ENCODE measurements at regions not wholly inside any gene's neighbourhood (a gene's known extent, or its start where the extent isn't known, plus 50 kb on each side); places are given as distances from the start of the nearest gene placed in this dataset.

GRCh38 chr2:234677758-234678538 lies 181.1 kb upstream of the ARL4C start:
- no peak for DNase-seq

GRCh38 chr2:234676783-234677450 lies 180.0 kb upstream of the ARL4C start:
- no peak for DNase-seq

DNA sequence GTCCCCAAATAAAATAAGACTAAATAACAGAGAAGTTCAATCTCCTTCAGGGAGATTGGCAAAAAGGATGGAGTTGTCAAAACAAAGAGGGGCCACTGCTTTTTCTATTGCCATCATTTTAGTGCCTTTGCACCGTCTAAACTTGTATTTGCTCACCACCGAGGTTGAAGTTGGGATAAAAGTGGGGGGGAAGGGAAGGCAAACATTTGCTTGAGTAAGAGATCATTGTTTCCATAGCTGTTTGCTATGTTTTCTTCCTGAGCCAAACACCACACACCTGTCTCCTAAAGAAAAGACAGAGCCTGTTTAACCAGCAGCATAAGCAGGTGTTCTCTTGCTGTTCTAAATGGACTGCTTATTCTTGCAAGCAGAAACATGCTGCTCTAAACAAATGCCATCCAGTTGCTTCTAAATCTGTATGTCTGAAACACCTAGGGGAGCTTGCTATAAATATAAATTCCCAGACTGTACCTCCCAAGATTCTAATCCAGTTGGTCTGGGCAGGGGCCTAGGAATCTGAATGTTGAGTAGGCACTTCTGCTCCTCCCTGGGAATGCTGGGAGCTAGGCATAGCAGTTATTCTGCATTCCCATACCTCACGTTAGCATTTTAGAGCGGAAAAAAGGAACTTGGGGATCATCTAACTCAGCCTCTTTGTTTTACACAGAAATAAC lies 179.4 kb upstream of the ARL4C start:
- DNase-seq: no peak

DNA sequence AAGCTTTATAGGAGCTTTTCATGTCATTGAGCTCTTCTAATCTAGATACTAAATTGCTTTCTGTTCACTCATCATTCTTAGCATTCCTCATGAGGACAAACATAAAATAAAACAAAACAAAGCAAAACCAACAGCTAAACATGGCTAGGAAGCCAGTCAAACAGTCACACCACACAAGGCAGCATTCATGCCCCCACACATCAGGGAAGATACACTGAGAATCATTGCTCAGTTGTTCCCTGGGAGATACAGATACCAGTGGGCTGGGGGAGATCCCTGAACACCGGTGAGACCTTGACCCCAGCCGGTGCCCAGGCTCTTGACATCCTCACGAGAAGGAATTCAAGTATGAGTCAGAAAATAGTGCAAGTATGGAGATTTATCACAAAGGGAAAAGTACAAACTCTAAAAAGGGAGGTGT lies 177.9 kb upstream of the ARL4C start:
- DNase-seq: no peak

GRCh38 chr2:234673961-234674759 lies 177.3 kb upstream of the ARL4C start:
- DNase-seq: no peak

DNA sequence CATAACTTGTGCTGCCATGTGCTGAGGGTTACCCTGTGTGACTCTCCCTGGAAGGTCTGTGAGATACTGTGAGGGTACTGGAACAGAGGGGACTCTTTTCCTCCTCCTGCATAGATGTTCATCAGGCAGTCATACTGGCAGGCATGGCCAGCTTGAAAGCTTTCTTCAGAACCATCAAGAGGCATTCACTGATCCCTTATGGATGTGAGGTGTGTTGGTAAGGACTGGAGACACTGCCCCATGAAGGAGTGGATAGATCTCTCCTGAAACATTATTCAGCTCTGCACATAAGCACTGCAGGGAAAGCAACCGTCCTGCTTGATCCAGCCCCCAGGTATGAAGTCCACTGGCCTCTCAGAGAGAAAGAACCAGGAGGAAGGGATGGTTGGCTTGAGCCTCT lies 176.6 kb upstream of the ARL4C start:
- no peak for DNase-seq

GRCh38 chr2:234672498-234673150 lies 175.7 kb upstream of the ARL4C start:
- no peak for DNase-seq

DNA sequence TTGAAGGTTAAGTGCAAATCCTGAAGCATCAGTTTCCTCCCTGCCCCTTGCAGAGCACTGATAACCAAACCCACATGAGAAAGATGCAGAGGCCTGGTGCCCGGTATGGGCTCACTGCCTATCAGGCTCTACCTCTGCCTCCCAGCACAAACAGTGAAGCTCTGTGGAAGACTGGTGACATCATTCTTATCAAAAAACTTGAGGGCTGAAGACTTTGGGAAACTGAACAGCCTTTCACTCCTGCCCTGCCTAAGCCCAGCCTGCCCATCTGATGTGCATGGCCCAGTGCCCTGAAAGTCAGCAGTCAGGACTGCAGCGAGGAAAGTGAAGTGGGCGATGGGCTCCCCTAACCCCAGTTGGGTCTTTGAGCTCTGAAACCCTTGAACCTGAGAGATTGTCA lies 174.8 kb upstream of the ARL4C start:
- no peak for DNase-seq

- DNase-seq: no peak
Observed at GRCh38 chr2:234671231-234671630, 174.3 kb upstream of the ARL4C start.

- DNase-seq: no peak
Observed at GRCh38 chr2:234670806-234671205, 173.9 kb upstream of the ARL4C start.

- no peak for DNase-seq
Observed at GRCh38 chr2:234670052-234670451, 173.2 kb upstream of the ARL4C start.

DNA sequence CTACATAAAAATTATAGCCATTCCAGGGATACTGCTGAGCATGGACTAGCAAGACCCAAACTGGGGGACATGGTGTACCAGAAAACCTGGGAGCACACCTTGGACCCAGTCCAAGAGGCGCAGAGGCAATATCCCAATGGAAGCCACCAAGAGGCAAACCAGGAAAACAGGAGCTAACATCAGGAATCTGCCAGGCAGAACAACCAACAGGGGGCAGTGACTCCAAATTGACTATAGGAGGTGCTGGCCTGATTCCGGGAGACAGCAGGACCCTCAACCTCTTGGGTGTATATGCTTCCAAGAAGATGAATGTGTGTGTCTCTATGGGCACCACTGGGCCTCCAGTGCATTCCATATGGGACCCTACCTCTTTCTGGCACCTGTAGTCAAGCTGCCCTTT lies 172.7 kb upstream of the ARL4C start:
- DNase-seq: no peak

DNA sequence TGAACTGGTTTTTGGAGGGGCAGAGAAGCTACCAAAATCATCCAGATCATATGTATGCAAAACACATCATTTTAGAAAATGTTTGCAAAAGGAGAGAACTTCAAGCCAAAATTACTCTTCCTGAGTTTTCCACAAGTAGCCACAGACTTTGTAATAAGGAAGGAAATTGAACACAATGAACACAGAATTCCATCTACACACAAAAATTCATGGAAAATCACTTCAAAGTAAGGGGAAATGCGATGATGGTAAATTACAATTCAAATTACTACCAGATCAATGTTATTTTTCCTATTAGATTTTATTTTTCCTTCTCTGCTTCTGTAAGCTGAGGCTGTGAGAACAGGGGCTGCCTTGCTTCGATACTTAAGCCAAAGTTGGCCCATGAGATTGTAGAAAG lies 172.1 kb upstream of the ARL4C start:
- DNase-seq: no peak

- DNase-seq: no peak
Observed at GRCh38 chr2:234666911-234667310, 170.0 kb upstream of the ARL4C start.

DNA sequence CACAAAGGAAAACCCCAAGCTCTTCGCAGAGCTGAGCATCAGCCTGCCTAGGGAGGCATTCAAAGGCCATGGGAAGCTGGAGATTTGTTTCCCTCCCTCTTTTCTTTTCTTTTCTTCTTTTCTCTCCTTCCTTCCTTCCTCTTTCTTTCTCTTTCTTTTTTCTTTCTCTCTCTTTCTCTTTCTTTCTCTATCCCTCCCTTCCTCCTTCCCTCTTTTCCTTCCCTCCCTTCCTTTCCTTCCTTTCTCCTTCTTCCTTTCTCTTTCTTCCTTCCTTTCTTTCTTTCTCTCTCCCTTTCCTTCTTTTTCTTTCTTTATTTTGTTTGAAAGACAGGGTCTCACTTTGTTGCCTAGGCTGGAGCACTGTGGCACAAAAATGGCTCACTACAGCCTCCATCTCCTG lies 168.4 kb upstream of the ARL4C start:
- no peak for DNase-seq

DNA sequence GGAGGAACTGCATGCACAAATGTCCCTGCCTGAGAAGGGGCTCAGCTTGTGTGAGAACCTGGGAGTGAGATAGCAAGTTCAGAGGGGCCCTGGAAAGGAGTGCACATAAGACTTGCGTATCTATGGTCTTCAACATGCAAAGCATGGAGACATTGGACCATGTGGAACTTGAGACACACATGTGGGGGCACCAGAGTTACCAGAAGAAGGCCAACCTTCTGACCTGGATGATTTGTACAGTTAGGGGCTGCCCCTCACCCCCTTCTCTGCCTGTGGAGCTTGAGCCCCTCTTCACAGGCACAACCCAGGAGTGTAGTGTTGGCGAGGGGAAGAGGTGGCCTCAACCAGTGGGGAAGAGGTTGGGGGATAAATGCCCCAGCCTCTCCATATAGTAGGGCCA lies 165.0 kb upstream of the ARL4C start:
- DNase-seq: no peak

DNA sequence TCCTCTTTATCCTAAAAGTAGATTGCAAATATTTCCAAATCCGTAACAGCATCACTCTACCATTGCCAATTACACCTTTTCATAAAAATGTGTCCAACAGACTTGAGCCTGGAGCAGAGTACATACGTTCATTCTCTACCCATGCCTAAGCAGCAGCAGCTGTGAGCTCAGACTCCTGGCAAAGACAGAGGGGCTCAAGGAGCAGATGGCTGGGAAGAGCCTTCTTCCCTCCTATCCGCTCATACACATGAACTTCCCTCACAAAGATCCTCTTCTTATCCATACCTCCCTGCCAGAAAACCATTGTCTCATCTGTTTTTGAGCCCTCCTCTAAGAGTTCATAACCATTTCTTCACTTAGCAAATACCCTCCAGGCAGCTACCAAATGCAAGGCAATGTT lies 164.3 kb upstream of the ARL4C start:
- no peak for DNase-seq

- DNase-seq: peak; percentile 63 to 66
Observed at GRCh38 chr2:234655706-234656105, 158.8 kb upstream of the ARL4C start.

GRCh38 chr2:234650911-234651310 lies 154.0 kb upstream of the ARL4C start:
- DNase-seq: no peak

DNA sequence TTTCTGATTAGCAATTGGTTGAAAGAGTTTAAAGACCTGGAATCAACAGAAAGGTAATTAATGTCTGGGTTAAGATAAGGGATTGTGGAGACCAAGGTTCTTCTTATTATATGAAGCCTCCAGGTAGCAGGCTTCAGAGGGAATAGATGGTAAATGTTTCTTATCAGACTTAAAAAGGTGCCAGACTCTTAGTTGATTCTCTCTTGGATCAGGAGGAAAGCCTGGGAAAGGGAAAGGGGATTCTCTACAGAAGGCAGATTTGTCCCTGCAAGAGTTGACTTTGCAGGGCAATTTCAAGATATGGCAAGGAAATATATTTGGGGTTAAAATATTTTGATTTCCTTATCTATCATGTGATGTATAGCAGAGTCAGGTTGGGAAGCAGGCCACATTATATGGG lies 153.1 kb upstream of the ARL4C start:
- DNase-seq: no peak

DNA sequence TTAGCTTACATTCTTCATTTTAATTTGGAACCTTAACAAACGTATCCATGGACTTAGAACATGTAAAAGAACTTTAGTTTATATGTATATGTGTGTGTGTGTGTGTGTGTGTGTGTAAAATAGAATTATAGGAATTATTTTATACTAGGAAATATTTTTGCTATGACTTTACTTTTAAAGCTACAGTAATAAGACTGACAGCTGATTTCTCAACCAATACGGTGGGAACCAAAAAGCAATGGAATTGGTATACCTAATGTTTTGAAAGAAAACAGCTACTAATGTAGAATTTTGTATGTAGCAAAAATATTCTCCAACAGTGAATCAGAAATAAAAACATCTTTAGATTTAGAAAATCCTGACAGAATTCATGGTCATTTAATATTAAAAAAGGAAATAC lies 146.5 kb upstream of the ARL4C start:
- DNase-seq: no peak

DNA sequence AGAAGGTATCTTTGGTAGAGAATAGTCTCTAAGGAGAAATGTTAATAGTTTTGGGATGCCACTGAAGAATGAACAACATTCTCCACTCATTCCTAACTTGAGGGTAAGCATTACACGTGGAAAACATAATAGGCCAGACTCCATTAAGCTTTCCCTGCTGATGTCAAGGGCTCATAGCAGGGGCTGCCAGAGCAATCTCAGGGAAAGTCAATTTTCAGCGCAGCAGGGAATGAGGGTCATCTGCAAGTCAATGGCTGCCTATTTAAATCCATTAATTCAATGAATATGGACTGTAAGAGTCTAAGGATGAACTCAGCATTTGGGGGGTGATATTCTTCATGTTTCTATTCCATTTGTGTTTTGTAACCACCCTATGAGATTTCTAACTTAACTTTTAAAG lies 144.2 kb upstream of the ARL4C start:
- no peak for DNase-seq
